ENCODE measurements at regions not wholly inside any gene's neighbourhood (a gene's known extent, or its start where the extent isn't known, plus 50 kb on each side); places are given as distances from the start of the nearest gene placed in this dataset.

- TF ChIP-seq, protein P1, sequence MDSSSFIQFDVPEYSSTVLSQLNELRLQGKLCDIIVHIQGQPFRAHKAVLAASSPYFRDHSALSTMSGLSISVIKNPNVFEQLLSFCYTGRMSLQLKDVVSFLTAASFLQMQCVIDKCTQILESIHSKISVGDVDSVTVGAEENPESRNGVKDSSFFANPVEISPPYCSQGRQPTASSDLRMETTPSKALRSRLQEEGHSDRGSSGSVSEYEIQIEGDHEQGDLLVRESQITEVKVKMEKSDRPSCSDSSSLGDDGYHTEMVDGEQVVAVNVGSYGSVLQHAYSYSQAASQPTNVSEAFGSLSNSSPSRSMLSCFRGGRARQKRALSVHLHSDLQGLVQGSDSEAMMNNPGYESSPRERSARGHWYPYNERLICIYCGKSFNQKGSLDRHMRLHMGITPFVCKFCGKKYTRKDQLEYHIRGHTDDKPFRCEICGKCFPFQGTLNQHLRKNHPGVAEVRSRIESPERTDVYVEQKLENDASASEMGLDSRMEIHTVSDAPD (CRISPR knock-in tag; IDR thresholded peaks at IDR 0.05) = peak; percentile 92
- TF ChIP-seq, protein P2, sequence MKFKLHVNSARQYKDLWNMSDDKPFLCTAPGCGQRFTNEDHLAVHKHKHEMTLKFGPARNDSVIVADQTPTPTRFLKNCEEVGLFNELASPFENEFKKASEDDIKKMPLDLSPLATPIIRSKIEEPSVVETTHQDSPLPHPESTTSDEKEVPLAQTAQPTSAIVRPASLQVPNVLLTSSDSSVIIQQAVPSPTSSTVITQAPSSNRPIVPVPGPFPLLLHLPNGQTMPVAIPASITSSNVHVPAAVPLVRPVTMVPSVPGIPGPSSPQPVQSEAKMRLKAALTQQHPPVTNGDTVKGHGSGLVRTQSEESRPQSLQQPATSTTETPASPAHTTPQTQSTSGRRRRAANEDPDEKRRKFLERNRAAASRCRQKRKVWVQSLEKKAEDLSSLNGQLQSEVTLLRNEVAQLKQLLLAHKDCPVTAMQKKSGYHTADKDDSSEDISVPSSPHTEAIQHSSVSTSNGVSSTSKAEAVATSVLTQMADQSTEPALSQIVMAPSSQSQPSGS (CRISPR knock-in tag; IDR thresholded peaks at IDR 0.05) = peak; percentile 73; the same call in 1 of the 2 replicates
- TF ChIP-seq ZNF597 (CRISPR knock-in tag; IDR thresholded peaks at IDR 0.05) (no peak), PCBP2 (optimal IDR thresholded peaks at IDR 0.05; ENCODE audit: low read depth, low read length, poor library complexity, severe bottlenecking) (no peak), FOXK1 (CRISPR knock-in tag; IDR thresholded peaks at IDR 0.05; ENCODE audit: borderline replicate concordance, low read depth) (peak; percentile 62; the same call in 1 of the 2 replicates), ZBTB8A (CRISPR knock-in tag; IDR thresholded peaks at IDR 0.05; ENCODE audit: borderline replicate concordance, low read depth) (no peak), STAT5B (CRISPR knock-in tag; IDR thresholded peaks at IDR 0.05) (0 out of 2 replicates have a peak, but pooled peaks have one; percentile 25), NR2C2 (CRISPR knock-in tag; IDR thresholded peaks at IDR 0.05; ENCODE audit: borderline replicate concordance) (0 out of 2 replicates have a peak, but pooled peaks have one; percentile 16), HOXA3 (CRISPR knock-in tag; IDR thresholded peaks at IDR 0.05) (peak; percentile 59; the same call in 1 of the 2 replicates), SP5 (CRISPR knock-in tag; IDR thresholded peaks at IDR 0.05; ENCODE audit: borderline replicate concordance, low read depth) (no peak), ZNF607 (CRISPR knock-in tag; IDR thresholded peaks at IDR 0.05; ENCODE audit: borderline replicate concordance) (no peak), SOX13 (IDR thresholded peaks at IDR 0.05) (peak; percentile 73), SOX13 (CRISPR knock-in tag; conservative IDR thresholded peaks at IDR 0.05 in 1 of 2, IDR thresholded peaks at IDR 0.05 in 1 of 2) (peak in 1 of 2 experiments; percentile 94; a peak in 2 of 4 replicates), ZNF644 (CRISPR knock-in tag; IDR thresholded peaks at IDR 0.05; ENCODE audit: low read depth) (peak; percentile 88), ZFP36 (IDR thresholded peaks at IDR 0.05; ENCODE audit: borderline replicate concordance, low read depth, low read length, partially characterized antibody) (no peak), ATF1 (CRISPR knock-in tag; IDR thresholded peaks at IDR 0.05) (peak; percentile 54; the same call in 1 of the 2 replicates), AGO2 (optimal IDR thresholded peaks at IDR 0.05; ENCODE audit: low read depth, low read length) (no peak)
- TF ChIP-seq, protein P3, sequence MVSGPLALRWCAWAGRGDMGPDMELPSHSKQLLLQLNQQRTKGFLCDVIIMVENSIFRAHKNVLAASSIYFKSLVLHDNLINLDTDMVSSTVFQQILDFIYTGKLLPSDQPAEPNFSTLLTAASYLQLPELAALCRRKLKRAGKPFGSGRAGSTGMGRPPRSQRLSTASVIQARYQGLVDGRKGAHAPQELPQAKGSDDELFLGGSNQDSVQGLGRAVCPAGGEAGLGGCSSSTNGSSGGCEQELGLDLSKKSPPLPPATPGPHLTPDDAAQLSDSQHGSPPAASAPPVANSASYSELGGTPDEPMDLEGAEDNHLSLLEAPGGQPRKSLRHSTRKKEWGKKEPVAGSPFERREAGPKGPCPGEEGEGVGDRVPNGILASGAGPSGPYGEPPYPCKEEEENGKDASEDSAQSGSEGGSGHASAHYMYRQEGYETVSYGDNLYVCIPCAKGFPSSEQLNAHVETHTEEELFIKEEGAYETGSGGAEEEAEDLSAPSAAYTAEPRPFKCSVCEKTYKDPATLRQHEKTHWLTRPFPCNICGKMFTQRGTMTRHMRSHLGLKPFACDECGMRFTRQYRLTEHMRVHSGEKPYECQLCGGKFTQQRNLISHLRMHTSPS (CRISPR knock-in tag; IDR thresholded peaks at IDR 0.05; ENCODE audit: low read depth) = no peak
- TF ChIP-seq, protein P4, sequence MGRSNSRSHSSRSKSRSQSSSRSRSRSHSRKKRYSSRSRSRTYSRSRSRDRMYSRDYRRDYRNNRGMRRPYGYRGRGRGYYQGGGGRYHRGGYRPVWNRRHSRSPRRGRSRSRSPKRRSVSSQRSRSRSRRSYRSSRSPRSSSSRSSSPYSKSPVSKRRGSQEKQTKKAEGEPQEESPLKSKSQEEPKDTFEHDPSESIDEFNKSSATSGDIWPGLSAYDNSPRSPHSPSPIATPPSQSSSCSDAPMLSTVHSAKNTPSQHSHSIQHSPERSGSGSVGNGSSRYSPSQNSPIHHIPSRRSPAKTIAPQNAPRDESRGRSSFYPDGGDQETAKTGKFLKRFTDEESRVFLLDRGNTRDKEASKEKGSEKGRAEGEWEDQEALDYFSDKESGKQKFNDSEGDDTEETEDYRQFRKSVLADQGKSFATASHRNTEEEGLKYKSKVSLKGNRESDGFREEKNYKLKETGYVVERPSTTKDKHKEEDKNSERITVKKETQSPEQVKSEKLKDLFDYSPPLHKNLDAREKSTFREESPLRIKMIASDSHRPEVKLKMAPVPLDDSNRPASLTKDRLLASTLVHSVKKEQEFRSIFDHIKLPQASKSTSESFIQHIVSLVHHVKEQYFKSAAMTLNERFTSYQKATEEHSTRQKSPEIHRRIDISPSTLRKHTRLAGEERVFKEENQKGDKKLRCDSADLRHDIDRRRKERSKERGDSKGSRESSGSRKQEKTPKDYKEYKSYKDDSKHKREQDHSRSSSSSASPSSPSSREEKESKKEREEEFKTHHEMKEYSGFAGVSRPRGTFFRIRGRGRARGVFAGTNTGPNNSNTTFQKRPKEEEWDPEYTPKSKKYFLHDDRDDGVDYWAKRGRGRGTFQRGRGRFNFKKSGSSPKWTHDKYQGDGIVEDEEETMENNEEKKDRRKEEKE (IDR thresholded peaks at IDR 0.05) = no peak
- TF ChIP-seq, protein P5, sequence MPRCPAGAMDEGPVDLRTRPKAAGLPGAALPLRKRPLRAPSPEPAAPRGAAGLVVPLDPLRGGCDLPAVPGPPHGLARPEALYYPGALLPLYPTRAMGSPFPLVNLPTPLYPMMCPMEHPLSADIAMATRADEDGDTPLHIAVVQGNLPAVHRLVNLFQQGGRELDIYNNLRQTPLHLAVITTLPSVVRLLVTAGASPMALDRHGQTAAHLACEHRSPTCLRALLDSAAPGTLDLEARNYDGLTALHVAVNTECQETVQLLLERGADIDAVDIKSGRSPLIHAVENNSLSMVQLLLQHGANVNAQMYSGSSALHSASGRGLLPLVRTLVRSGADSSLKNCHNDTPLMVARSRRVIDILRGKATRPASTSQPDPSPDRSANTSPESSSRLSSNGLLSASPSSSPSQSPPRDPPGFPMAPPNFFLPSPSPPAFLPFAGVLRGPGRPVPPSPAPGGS (CRISPR knock-in tag; IDR thresholded peaks at IDR 0.05) = no peak
Observed at GRCh38 chr10:61063034-61063433, 119.0 kb upstream of the RHOBTB1 start (continued).
